Pancreas (tissue), 10 donors: ENCODE measurements at regions not wholly inside any gene's neighbourhood (a gene's known extent, or its start where the extent isn't known, plus 50 kb on each side); places are given as distances from the start of the nearest gene placed in this dataset.

Source experiments
- ATAC-seq, 4 donors: fragments of 200-7000 bp; cut with Tn5 transposase; one replicate each; pipeline versions ENCODE4 v1.8.0 to v1.9.1; 2020; ENCODE audit warnings: mild to moderate bottlenecking in 4 of 4, moderate library complexity in 4 of 4
- DNase-seq, 6 donors: peaks; one replicate each; pipeline ENCODE4 v3.0.0-alpha.2; 2020
- FAIRE-seq: peaks from 2 replicates; lab custom pipeline; 2012; peaks lifted over from hg19 to GRCh38; lab: Jason Lieb, UNC
- H3K27ac ChIP-seq, 4 donors: fragments of 200-600 bp; sonication (generic); 1 replicate in 3 of 4; 2 replicates in 1 of 4; pipeline versions ENCODE4 v1.5.0 to v1.8.0; 2020
- H3K27me3 ChIP-seq, 4 donors: fragments of 200-600 bp; one replicate each; pipeline ENCODE4 v1.8.0; 2021
- H3K36me3 ChIP-seq, 3 donors: fragments of 200-600 bp; sonication (generic) in 1 of 3; one replicate each; pipeline versions ENCODE4 v1.5.0 to v1.8.0; 2020 to 2021
- H3K4me1 ChIP-seq, 3 donors: fragments of 200-600 bp; one replicate each; pipeline ENCODE4 v1.8.0; 2021
- H3K4me3 ChIP-seq, 4 donors: fragments of 200-600 bp; sonication (generic) in 2 of 4; one replicate each; pipeline versions ENCODE4 v1.5.0 to v1.8.0; 2020 to 2021
- H3K9me3 ChIP-seq, 4 donors: fragments of 200-600 bp; one replicate each; pipeline ENCODE4 v1.8.0; 2021
- WGBS, 2 donors: extraction: QIAGEN DNeasy Blood & Tissue Kit; methylation state at CpG; one replicate each; pipeline ENCODE4 v1.1.7; 2013; 5-methylcytosine and 5-hydroxymethylcytosine counted together
- intact Hi-C, 3 donors: fragments of 100-400 bp; cut with DNase I; formaldehyde crosslinking; loops; one replicate each; pipeline versions ENCODE4 v1.11.1 to v1.14.2; 2022
- TF ChIP-seq, protein P1 (sequence below), 4 donors: fragments of 200-600 bp; sonication (generic) in 3 of 4; IDR thresholded peaks; one replicate each; pipeline versions ENCODE4 v1.5.0 to v1.8.0; 2021; ENCODE audit warnings: antibody characterized with exemption in 4 of 4
- donor health status: healthy with polysubstance abuse.
- donor health status: DM: no; HTN: no; CAD: no; lungs with moderate emphysema.
- donor health status: DM: no; HTN: no; CAD: no.
- donor health status: control.
- donor health status: control.
- donor health status: Bipolar disorder and iron deficiency.
- donor health status: DM: yes; HTN: yes; CAD: no.
- donor health status: DM: no; HTN: no; CAD: no.
- donor health status: DM: no; HTN: no; CAD: no.
- donor health status: DM: yes; HTN: yes; CAD: no.

DNA sequence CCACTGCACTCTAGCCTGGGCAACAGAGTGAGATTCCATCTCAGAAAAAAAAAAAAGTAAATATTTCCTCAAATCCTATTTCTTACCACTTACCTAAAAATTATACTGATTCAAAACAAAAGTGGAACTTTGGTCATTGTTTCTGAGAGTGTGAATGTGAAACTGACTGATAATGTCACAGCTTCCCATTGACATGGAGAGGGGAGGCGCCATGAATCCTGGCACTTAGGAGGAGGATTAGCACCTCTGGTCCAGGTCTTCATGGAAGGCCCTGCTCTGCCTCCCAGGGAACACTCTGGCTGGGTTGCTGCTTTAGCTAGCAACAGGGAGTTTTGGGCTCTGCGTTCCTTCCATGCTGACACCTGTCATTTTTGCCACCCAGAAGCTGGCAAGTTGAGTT is 154.3 kb upstream of the SALL1 start:
- Histone ChIP-seq H3K36me3 (no peaks in the 10 kb centered on the region), H3K4me3 (no peak overlapping the region), H3K27me3 (no peaks in the 10 kb centered on the region), H3K9me3 (no peaks in the 10 kb centered on the region), H3K27ac (no peak overlapping the region), H3K4me1 (no peaks in the 10 kb centered on the region)
- DNase-seq (no peak), FAIRE-seq (no peak), ATAC-seq (no peak)
- intact Hi-C loops: no loop called here
- TF ChIP-seq, protein P1, sequence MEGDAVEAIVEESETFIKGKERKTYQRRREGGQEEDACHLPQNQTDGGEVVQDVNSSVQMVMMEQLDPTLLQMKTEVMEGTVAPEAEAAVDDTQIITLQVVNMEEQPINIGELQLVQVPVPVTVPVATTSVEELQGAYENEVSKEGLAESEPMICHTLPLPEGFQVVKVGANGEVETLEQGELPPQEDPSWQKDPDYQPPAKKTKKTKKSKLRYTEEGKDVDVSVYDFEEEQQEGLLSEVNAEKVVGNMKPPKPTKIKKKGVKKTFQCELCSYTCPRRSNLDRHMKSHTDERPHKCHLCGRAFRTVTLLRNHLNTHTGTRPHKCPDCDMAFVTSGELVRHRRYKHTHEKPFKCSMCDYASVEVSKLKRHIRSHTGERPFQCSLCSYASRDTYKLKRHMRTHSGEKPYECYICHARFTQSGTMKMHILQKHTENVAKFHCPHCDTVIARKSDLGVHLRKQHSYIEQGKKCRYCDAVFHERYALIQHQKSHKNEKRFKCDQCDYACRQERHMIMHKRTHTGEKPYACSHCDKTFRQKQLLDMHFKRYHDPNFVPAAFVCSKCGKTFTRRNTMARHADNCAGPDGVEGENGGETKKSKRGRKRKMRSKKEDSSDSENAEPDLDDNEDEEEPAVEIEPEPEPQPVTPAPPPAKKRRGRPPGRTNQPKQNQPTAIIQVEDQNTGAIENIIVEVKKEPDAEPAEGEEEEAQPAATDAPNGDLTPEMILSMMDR (IDR thresholded peaks at IDR 0.05): no peak
- WGBS, 2 donors: 87 to 89% methylated on average over 2 of the region's 2 CpGs

DNA sequence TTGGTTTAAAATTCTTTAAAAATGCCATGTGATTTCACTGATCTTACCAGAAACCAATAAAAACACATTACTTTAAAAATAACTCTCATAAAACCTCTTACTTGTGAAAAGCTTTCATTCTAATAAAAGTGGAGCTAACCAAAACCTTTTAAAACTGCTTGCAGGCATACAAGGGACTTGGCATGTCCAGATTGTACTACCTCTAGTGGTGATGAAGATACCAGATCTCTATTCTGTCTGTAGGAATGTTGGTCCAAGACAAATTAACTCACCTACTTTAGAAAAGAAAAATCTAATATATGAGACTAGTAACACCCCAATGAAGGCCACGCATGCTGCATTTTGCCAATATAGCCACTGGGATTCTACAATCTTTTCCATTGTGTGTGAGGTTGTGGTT is 151.0 kb upstream of the SALL1 start:
- Histone ChIP-seq H3K4me3 (no peak overlapping the region), H3K4me1 (no peaks in the 10 kb centered on the region), H3K27ac (no peak overlapping the region), H3K27me3 (no peaks in the 10 kb centered on the region), H3K36me3 (no peaks in the 10 kb centered on the region), H3K9me3 (no peaks in the 10 kb centered on the region)
- intact Hi-C loops: no loop called here
- FAIRE-seq: no peak
- 63 to 64% methylated on average over 1 of the region's 1 CpG for WGBS, 2 donors
- no peak for ATAC-seq
- no peak for DNase-seq
- TF ChIP-seq, protein P1 (IDR thresholded peaks at IDR 0.05): no peak

GRCh38 chr16:51298800-51299199 is 147.7 kb upstream of the SALL1 start:
- Histone ChIP-seq H3K27ac (no peak overlapping the region), H3K36me3 (no peaks in the 10 kb centered on the region), H3K4me3 (no peak overlapping the region), H3K27me3 (no peaks in the 10 kb centered on the region), H3K4me1 (no peaks in the 10 kb centered on the region), H3K9me3 (no peaks in the 10 kb centered on the region)
- no peak for ATAC-seq
- DNase-seq: no peak
- FAIRE-seq: no peak
- intact Hi-C loops: no loop called here
- TF ChIP-seq, protein P1 (IDR thresholded peaks at IDR 0.05): no peak
- 95 to 100% methylated on average over 1 of the region's 1 CpG for WGBS, 2 donors

GRCh38 chr16:51290442-51291285 is 139.6 kb upstream of the SALL1 start:
- WGBS, 2 donors: 60 to 74% methylated on average over 4 of the region's 4 CpGs
- no peak overlapping the region for H3K4me3 ChIP-seq
- H3K9me3 ChIP-seq: no peaks in the 10 kb centered on the region
- H3K27ac ChIP-seq: no peak overlapping the region
- H3K36me3 ChIP-seq: no peaks in the 10 kb centered on the region
- no peak for DNase-seq
- FAIRE-seq: no peak
- H3K27me3 ChIP-seq: no peaks in the 10 kb centered on the region
- H3K4me1 ChIP-seq: no peaks in the 10 kb centered on the region
- no peak for ATAC-seq
- intact Hi-C loops: no loop called here
- TF ChIP-seq, protein P1 (IDR thresholded peaks at IDR 0.05): no peak

- ATAC-seq (no peak), DNase-seq (no peak), FAIRE-seq (no peak)
- Histone ChIP-seq H3K9me3 (no peaks in the 10 kb centered on the region), H3K27me3 (no peaks in the 10 kb centered on the region), H3K4me1 (no peaks in the 10 kb centered on the region), H3K36me3 (no peaks in the 10 kb centered on the region), H3K27ac (no peak overlapping the region), H3K4me3 (no peak overlapping the region)
- TF ChIP-seq, protein P1 (IDR thresholded peaks at IDR 0.05): no peak
- intact Hi-C loops: no loop called here
- WGBS, 2 donors: 71 to 74% methylated on average over 3 of the region's 3 CpGs
These were observed 138.3 kb upstream of the SALL1 start for GRCh38 chr16:51289336-51289735.
